Glutamatergic neuron (in vitro differentiated cells): ENCODE measurements at regions not wholly inside any gene's neighbourhood (a gene's known extent, or its start where the extent isn't known, plus 50 kb on each side); places are given as distances from the start of the nearest gene placed in this dataset.

Experiments
- DNase-seq: peaks from one replicate; pipeline ENCODE4 v3.0.0; 2022
- H3K27ac Mint-ChIP-seq: one replicate; pipeline ENCODE4 v1.8.0; 2020; ENCODE audit warnings: mild to moderate bottlenecking, mixed read lengths, inconsistent platforms; ENCODE audit not compliant: unreplicated experiment
- H3K27me3 Mint-ChIP-seq: one replicate; pipeline ENCODE4 v1.8.0; 2020; ENCODE audit warnings: mild to moderate bottlenecking, moderate library complexity, mixed read lengths, inconsistent platforms; ENCODE audit not compliant: unreplicated experiment
- H3K36me3 Mint-ChIP-seq: one replicate; pipeline ENCODE4 v1.8.0; 2020; ENCODE audit warnings: mild to moderate bottlenecking, mixed read lengths, inconsistent platforms; ENCODE audit not compliant: unreplicated experiment
- H3K4me1 Mint-ChIP-seq: one replicate; pipeline ENCODE4 v1.8.0; 2020; ENCODE audit warnings: mild to moderate bottlenecking, low read depth, mixed read lengths, inconsistent platforms; ENCODE audit not compliant: unreplicated experiment
- H3K4me3 Mint-ChIP-seq: one replicate; pipeline ENCODE4 v1.8.0; 2020; ENCODE audit warnings: mild to moderate bottlenecking, mixed read lengths, inconsistent platforms; ENCODE audit not compliant: unreplicated experiment
- H3K9me3 Mint-ChIP-seq: one replicate; pipeline ENCODE4 v1.8.0; 2020; ENCODE audit warnings: mild to moderate bottlenecking, moderate library complexity, mixed read lengths, inconsistent platforms; ENCODE audit not compliant: unreplicated experiment
- TF ChIP-seq, protein P1 (sequence below): fragments of 200-600 bp; sonication (generic); IDR thresholded peaks from one replicate; pipeline ENCODE4 v1.5.0; 2021; ENCODE audit not compliant: partially characterized antibody, unreplicated experiment

DNA sequence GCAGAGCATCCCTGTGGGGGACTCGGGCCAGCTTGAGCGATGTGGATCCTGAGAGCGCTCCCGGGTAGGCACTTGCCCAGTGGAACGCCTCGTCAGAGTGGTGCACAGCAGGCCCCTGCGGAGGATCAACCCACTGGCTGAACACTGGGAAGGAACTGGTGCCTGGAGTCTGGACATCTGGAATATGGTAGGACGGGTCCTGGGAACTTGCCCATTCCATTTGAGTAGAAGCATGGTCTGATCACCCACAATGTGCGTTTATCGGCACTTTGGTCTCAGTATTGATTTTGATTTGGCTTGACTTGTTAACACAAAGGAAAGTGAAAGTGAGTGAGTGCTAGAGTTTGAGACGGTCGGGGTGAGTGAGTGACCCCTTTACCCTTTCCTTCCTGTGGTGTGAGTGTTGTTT is 1336.2 kb upstream of the CHAC2 start:
- H3K27me3 Mint-ChIP-seq, result no peaks in the 10 kb centered on the region
- no peaks in the 10 kb centered on the region for H3K4me1 Mint-ChIP-seq
- no peak overlapping the region for H3K4me3 Mint-ChIP-seq
- H3K27ac Mint-ChIP-seq, result no peak overlapping the region
- no peak for DNase-seq
- no peaks in the 10 kb centered on the region for H3K36me3 Mint-ChIP-seq
- peaks cover 3% of the 10 kb centered on the region for H3K9me3 Mint-ChIP-seq
- TF ChIP-seq, protein P1, sequence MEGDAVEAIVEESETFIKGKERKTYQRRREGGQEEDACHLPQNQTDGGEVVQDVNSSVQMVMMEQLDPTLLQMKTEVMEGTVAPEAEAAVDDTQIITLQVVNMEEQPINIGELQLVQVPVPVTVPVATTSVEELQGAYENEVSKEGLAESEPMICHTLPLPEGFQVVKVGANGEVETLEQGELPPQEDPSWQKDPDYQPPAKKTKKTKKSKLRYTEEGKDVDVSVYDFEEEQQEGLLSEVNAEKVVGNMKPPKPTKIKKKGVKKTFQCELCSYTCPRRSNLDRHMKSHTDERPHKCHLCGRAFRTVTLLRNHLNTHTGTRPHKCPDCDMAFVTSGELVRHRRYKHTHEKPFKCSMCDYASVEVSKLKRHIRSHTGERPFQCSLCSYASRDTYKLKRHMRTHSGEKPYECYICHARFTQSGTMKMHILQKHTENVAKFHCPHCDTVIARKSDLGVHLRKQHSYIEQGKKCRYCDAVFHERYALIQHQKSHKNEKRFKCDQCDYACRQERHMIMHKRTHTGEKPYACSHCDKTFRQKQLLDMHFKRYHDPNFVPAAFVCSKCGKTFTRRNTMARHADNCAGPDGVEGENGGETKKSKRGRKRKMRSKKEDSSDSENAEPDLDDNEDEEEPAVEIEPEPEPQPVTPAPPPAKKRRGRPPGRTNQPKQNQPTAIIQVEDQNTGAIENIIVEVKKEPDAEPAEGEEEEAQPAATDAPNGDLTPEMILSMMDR, result no peak

DNA sequence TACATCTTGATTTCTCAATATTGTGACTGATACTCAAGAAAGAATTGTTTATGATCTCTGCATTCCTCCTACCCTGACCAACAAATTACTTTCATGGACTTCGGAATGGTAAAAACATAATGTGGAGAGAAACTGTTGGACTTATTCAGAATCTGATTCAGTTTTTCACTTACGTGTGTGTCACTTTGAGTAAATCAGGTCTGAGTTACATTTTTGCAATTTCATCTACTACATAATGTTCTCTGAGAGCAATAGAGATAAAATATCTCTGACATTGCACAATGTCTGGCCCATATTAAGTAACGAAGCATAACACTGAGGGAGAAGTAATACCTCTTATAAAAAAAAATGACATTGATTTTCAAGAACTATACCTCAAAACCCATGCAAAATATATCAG is 1337.9 kb upstream of the CHAC2 start:
- Mint-ChIP-seq H3K4me3 (no peak overlapping the region), H3K27me3 (no peaks in the 10 kb centered on the region), H3K9me3 (peaks cover 3% of the 10 kb centered on the region), H3K4me1 (no peaks in the 10 kb centered on the region), H3K27ac (no peak overlapping the region), H3K36me3 (no peaks in the 10 kb centered on the region)
- TF ChIP-seq, protein P1, result no peak
- DNase-seq, result no peak

DNA sequence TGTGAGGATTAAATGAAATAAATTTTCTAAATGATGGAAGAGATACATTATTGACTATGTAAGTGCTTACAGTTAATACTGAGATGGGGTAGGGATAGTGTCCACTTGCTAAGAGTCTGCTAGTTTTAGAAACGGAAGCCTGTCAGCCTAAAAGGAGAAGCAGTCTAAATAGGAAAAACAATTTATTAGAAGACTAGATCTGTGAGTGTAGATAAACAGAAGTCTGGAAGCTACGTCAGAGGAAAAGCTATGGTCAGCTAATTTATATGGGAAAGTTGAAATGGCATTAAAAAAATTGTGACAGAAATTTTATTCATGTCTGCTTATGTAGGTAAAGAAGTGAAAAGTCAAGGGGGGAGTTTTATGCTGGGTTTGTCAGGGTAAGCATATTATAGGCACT is 1338.4 kb upstream of the CHAC2 start:
- H3K4me3 Mint-ChIP-seq, result no peak overlapping the region
- peaks cover 3% of the 10 kb centered on the region for H3K9me3 Mint-ChIP-seq
- H3K36me3 Mint-ChIP-seq, result no peaks in the 10 kb centered on the region
- no peaks in the 10 kb centered on the region for H3K4me1 Mint-ChIP-seq
- no peak overlapping the region for H3K27ac Mint-ChIP-seq
- no peaks in the 10 kb centered on the region for H3K27me3 Mint-ChIP-seq
- DNase-seq, result no peak
- TF ChIP-seq, protein P1, result no peak

DNA sequence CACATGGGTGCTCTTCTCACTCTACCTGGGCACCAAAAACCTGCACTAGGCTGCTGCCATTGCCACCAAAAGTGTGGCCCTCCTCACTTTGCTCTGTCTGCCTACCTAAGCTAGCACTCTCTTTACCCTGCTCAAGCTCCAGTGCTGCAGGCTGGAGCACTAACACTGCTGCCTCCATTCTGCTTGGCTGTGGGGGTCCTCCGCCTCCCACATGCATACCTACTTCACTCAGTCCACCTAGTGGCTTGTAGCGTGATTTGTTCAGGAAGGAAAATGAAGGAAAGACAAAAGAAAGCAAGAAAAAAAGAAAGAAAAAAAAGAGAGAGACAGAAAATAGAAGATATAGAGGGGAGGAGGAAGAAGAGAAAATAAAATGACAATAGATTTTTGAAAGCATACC is 1339.4 kb upstream of the CHAC2 start:
- Mint-ChIP-seq H3K9me3 (peaks cover 3% of the 10 kb centered on the region), H3K4me3 (no peak overlapping the region), H3K4me1 (no peaks in the 10 kb centered on the region), H3K36me3 (no peaks in the 10 kb centered on the region), H3K27ac (no peak overlapping the region), H3K27me3 (no peaks in the 10 kb centered on the region)
- no peak for DNase-seq
- TF ChIP-seq, protein P1, result no peak

DNA sequence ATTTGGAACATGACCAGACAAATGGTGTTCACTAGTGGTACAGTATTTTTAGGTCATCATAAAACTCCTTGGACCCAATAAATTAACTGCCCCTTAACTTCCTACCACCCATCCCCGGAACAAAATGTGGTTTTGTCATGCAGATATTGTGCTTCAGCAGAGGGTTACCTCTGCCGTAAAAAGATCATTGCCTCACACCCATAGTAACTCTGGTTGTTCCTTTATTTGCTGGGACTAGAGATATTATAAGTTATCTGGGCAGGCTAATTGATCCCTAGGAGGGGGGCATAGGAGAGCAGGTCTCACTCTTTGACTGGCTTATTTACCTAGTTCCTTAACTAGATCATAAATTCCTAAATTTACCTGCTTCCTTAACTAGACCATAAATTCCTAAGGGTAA is 1343.9 kb upstream of the CHAC2 start:
- Mint-ChIP-seq H3K27ac (no peak overlapping the region), H3K36me3 (peaks cover 5% of the 10 kb centered on the region), H3K9me3 (no peaks in the 10 kb centered on the region), H3K4me1 (no peaks in the 10 kb centered on the region), H3K27me3 (no peaks in the 10 kb centered on the region), H3K4me3 (no peak overlapping the region)
- TF ChIP-seq, protein P1, result no peak
- DNase-seq, result no peak
